NCI-H524 treated with DMSO at 0.1 percent for 48 hours (cell line): ENCODE measurements at regions not wholly inside any gene's neighbourhood (a gene's known extent, or its start where the extent isn't known, plus 50 kb on each side); places are given as distances from the start of the nearest gene placed in this dataset.

ENCODE experiments used
- DNase-seq: peaks from one replicate; lab custom pipeline; 2025; lab: John Stamatoyannopoulos, UW

DNA sequence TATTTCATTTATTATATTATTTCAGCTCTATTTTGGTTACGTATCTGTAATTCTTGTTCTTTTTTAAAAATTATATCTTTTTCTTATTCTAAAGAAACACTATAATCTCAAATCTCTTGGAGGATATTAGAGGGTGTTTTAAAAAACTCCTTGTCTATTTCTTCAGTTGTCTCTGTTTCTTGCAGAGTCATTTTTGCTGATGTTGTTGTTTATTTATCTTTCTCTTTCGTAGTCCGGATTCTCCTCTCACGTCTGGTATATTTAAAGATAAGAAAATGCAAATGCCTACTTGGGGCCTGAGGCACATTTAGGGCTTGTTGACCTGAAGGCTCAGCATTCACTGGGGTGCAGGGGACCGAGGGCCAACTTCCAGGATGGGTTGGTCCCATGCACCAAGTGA lies 181.2 kb upstream of the CTBP2 start:
- no peak for DNase-seq

DNA sequence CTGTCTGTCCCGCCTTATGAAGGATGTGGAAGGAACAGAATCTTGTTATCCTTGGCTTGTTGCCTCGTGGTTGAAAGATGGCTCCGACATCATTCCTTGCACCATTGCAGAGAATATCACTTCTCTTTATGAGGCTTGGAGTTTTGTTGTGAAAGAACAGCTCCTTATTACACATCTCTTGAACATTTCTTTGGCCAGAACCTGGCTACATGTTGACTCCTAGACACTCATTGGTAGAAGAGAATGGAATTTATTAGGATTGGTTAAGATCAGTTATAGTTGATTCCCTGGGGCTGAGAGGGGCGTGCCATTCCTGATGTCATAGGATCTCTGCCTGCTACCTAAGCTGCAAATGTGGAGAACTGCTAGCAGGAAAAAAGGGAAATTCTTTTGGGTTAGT lies 180.5 kb upstream of the CTBP2 start:
- no peak for DNase-seq

DNA sequence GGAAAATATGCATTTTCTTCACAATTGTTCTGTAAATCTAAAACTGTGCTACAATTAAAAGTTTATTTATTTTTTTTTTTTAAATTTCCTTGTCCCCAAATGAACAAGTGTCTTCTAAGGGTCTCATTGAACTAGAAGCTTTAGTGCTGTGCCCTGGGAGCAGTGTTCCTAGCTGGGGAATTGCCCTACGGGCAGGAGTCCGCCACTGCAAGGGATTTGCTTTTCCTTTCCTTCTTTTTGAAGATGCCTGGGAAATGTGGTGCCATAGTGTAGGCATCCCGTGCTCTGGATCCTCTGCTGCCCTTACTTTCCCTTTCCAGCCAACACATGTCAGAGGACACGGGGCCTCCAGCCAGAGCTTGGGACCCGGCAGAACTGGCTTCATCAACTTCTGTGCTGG lies 177.1 kb upstream of the CTBP2 start:
- DNase-seq = no peak

DNA sequence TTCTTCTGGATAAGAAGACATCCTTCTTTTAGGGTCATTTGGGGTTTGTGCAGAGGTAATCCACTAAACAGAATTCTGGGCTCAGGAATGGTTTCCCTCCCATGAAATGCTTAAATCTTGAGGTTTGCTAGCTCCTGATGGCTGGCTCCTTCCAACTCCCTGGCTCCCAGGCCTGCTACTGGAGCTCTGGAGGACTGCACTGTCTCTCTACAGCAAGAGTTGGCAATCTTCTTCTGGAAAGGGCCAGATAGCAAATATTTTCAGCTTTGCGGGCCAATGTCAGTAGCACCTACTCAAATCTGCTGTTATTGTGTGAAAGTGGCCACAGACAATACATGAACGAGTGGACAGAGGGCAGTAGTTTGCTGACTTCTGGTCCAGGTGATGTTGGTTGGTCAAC lies 174.2 kb upstream of the CTBP2 start:
- DNase-seq = no peak

DNA sequence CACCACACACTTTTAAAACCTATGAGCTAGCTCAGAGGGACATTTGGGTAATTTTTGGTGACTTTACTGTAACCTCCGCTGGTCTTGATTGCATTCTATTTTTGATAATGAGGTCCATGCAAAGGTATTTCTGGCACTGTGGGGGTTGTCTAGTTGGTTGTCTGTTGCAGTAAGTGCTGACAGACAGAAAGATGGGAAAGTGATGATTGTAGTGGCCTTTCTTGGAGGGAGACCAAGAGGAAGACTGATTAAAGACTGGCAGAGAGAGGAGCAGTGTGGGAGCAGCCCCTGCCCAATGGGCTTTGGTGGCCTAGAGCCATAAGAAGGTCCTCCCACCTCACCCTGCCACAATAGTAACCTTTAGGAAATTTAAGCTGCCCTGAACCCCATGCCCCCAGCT lies 173.4 kb upstream of the CTBP2 start:
- no peak for DNase-seq

DNA sequence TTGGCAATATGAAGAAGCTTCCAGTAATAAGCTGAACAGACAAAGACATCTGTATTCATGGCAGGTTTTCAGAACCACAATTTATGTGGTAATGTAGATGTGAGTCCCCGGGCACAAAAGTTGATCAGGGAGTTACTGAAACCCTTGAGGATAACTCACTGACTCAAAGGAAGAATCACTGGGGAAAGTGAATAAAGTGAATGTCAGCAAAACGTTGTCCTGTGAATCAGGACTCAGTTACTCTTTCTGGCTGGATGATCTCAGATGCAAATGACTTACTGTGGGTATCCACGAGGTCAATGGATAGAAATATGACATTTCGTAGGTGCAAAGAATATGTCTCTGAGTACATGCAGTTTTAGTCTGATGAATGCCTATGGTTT lies 172.8 kb upstream of the CTBP2 start:
- DNase-seq = no peak

DNA sequence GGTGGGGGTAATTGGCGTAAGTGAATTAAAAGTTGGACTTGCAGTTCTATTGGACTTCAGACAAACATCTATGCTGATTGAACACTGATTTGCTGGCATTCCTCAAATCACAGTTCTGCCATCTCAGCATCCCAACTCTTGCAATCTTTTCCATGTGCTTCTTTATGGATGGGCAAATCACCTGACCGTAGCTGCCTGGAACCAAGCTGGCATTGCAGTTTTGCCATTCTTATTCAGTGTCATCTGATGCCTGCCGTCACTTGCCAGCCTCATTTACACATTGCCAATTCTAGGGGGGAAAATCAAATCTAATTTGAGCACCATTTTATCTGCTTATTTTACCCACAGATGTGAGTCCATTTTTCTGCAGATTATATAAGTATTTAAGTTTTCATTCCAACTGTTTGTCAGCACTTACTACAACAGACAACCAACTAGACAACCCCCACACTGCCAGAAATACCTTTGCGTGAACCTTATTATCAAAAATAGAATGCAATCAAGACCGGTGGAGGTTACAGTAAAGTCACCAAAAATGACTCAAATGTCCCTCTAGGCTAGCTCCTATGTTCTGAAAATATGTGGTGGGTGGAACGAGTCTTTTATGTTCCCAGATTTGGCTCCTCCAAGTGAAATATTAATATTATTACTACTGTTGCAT lies 172.3 kb upstream of the CTBP2 start:
- DNase-seq = no peak

DNA sequence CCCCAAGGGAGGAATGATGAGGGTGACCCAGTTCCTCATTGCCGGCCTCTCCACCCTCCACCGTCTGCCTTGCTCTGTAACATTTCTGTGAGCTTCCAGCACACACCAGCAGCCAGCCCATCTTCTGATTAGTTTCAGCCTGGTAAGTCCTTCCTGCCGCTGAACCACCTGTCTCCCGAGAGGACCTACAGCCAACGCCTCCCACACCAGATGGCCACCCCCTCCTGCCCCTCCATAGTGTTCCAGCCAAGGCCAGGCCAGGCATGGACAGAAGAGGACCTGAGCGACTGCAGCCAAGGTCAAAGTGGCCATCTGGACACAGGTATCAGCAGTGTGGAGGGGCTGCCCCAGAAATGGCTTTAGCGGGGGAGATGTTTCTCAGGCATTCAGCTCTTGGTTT lies 170.7 kb upstream of the CTBP2 start:
- DNase-seq = no peak

DNA sequence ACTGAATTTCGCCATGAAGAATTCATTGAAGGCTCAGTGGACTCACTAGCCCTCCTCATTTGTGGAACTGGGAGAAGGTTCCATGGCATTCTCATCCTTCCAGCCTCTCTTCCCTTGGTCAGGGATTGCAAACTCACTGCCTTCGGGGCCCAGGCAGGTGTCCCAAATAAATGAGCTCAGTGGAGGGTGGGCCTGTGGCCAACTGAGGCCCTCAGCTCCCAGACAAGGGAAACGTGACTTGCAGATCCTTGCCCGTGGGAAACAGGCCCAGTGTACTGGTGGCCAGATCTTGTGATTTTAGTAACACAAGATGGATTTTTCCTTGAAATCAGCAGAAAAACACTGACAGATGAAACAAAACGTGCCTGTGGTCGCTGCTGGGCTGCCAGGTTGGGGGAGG lies 168.7 kb upstream of the CTBP2 start:
- no peak for DNase-seq

DNA sequence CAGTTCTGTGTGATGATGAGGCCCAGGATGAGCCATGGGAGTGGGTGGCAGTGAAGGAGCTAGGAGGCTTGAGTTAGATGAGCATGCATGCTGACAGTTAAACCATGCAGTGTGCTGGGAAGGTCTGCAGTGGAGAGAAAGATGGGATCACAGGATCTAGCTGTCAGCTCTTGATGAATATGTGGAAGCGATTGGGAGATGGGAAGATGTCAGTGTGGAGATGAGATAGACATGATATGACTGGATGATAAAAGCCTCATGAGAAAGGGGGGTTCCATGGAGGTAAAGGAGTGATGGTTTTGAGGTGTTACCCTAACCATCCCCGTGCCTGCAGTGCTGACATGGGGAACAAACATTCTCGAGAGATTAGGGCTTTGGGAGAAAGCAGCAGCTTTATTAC lies 165.0 kb upstream of the CTBP2 start:
- no peak for DNase-seq

DNA sequence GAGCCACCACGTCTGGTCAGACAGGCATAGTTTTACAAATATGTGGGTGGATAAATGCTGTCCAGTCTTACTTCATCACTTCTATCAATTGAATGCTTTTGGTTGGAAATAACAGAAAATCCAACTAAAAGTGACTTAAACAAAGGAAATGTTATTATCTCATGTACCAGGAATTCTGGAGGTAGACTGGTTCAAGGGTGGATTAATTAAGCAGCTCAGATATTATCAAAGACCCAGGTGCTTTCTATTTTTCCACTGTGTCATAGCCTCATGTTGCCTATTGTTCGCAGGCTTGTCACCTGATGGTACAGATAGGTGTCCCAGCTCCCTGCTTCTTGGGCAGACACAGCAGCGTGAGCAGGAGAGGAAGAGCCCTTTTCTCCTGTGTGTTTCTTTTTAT lies 156.1 kb upstream of the CTBP2 start:
- no peak for DNase-seq

DNA sequence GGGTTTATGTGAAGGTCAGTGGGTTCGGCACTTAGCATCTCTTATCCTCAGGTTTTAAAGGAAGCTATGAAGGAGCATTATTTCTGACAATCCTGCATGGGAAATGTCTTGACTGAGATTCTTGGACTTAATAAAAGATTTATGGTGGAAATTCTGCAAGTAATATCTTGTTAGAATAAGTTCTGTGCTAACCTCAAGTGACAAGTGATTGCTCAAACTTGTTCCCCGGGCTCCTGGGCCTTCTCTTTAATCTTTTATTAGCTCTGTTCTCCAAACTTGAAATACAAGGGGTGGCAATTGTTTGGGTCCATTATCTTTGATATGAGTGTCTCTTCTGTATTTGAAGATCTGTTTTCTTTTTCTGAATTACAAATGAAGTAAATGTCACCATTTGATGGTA lies 140.6 kb upstream of the CTBP2 start:
- DNase-seq = no peak

DNA sequence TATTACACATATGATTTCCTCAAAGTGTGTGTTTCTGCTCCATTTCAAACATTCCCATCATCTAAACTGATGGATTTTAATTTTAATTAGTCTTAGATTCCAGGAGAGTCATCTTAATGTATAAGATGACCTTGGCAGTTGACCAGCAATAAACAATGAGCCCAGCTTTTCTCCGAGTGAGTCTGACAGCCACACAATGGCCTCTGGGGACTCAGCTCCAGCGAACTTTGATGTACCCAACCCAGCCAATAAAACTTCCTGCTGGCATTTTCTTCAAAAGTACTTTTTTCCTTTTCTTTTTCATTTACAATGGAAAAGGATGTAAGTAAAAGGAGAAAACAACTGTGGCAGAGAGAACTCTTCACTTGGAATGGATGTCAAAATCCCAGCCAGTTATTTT lies 139.1 kb upstream of the CTBP2 start:
- no peak for DNase-seq

DNA sequence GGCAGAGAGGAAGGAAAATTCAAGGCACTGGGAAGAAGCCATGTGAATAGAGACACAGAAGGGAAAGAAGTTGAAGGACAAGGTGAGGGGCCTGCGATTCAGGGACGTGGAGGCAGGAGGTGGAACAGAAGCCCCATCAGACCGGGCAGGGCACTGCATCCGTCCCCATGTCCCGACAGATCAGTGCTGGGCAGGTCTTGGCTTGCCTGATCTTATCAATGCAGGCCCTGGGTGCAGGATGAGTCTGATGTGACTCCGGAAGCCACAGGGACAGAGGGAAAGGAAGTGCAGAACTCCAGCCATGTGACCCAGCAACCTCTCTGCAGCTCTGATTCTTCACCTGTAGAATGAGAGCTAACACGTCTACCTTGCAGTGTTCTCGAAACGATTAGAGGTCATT lies 136.2 kb upstream of the CTBP2 start:
- no peak for DNase-seq

DNA sequence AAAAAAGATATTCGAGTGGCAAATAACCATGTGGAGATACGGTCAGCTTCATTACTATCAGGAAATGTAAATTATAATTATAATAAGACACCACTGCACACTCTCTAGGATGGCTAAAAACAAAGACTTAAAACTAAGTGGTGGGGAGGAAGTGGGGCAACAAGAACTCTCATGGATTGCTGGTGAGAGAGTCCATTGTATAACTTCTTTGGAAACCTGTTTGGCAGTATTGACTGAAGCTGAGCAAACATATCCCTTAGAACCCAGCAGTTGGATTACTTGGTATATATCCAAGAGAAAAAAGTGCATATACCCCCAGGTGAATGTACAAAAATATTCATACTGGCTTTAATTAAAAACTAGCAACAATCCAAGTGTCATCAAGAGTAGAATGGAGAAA lies 133.7 kb upstream of the CTBP2 start:
- no peak for DNase-seq

DNA sequence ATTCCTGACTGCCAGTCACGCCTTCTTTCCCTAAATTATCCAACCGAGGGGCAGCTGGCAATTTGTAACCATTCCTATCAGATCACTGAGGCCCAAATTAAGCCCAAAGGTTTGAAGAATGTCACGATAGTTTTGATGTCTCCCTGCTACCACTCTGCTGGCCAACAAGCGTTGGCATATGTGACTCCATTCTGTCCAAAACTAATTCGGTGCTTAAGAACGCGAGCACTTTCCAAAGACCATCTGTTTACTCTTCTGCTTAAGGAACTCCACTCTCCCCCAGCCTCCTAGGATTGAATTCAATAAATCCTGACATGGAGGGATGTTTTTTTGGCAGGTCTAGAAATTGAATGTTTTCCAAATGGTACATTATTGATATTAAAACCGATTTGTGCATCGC lies 131.5 kb upstream of the CTBP2 start:
- peak; percentile 3 for DNase-seq

DNA sequence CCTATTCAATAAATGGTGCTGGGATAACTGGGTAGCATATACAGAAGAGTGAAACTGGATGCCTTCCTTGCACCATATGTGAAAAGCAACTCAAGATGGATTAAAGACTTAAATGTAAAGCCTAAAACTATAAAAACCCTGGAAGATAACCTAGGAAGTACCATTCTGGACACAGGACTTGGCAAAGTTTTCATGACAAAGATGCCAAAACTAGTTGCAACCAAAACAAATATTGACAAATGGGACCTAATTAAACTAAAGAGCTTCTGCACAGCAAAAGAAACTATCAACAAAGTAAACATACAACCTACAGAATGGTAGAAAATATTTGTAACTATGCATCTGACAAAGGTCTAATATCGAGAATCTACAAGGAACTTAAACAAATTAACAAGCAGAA lies 129.1 kb upstream of the CTBP2 start:
- DNase-seq = no peak

DNA sequence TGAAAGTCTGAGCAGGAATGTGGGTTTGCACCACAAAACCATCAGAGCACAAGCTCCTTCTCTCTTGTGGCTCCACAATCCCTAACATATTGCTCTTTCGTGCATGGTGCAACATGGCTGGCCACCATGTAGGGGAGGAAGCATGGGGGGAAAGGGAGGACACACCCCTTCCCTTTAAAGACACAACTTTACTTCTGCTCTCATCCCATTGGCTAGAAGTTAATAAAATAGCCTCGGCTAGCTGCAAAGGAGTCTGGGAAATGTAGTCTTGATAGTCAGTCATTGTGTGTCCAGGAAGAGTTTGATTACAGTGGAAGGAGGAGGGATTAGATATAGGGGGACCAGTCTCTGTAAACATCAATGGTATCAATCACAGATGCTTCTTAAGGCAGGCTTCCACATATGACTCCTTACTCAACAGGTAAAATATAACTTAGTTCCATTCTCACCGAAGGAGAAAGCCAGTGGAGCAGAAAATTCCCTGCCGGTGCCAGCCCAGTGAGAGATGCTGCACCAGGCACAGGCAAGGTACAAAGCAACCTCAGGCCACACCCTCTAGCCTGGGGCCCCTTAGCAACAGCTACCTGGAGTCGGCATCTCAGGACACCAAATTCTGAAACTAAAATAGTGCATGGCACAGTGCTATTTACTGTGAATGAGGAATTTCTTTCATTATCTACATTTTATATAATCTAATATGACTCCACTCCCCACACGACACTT lies 124.7 kb upstream of the CTBP2 start:
- DNase-seq = no peak

DNA sequence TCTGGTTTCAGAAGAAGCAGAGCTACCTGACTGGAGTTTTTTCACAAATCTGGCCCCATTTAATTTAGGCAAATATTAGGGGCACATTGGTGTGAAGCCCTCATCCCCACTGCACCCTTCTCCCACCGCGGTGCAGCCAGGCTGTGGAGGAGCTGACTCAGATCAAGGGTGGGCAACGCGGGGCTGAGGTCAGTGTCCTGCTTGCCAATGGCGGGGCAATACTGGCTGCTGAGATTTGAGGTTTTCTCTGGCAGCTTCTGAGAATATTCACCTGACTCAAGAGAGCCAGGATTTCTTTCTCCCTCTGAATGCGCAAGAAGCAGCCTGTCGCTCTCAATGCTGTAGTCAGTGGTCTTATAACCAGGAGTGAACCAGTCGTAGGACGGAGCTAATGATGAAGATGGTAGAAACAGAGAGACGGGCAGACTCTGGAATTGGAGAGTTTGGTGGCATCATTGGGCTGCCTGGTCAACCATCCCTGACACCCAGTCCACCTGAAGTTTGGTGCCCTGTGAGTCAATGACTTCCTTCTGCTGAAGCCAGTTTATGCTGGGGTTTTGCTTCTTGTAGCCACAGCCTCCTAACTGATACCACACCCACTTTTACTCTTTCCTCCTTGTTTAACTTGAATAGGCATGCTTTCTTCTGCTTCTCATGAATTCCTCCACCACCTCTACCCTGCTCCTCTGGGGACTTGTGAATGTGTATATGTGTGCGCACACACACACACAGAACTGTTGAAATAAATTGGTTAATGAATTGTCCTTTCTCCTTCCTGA lies 123.7 kb upstream of the CTBP2 start:
- DNase-seq = no peak

DNA sequence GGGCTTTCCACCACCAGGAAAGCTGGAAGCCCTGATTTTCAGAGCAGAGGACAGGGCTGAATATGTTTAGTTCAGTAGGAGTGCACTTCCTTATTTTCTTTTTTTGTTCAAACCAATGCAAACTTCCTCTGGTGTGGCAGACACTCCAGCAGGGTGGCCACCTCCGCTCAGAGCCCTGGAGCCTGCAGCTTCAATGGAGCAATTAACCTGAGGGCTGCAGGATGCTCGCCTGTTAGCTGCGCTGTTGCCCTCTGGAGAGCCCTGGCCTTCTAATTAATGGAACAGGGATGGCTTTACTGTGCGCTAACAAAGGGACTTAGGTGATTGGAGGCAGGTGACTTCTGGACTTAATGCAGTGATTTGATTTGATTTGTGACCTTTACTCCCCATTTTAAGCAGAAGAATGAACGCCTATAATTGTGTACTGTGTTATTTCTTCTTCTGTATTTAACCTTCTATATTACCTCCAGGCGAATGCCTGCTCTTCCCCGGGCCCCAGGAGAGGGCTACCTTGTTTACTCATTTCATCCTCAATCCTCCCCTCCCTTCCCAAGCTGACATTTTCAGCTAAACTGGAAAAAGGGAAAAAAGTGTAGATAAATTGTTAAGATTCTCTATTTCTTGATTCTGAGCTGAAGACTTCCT lies 123.0 kb upstream of the CTBP2 start:
- no peak for DNase-seq

DNA sequence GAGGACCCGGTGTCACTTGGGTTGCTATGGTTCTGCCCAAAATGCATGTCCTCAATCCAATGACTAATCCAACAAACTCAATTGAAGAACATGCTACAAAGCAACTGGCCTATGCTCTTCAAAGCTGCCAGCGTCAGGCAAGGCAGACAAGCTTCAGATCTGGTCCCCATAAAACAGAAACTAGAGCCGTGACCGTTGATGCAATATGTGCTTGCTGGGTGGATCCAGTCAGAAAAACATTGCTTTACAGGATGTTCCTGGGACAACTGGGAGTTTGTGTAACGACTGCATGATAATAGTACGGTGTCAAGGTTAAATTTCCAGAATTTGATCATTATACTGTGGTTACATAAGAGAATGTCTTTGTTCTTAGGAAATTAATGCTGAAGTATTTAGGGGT lies 120.7 kb upstream of the CTBP2 start:
- no peak for DNase-seq

DNA sequence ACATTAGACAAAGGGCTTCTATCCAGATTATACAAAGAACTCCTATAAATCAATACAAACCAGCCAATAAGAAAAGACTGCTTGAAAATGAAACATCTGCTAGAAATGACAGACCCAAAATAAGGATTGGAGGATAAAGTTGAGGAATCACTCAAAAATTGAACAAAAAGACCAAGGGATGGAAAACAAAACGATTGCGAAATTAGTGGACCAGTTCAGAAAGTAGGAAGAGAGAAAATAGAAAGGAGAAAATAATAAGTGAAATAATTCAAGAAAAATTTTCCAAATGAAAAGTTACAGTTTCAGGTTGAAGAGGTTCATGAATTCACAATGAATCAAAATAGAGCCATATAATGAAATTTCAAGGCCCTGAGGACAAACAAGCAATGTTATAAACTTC lies 115.8 kb upstream of the CTBP2 start:
- no peak for DNase-seq

DNA sequence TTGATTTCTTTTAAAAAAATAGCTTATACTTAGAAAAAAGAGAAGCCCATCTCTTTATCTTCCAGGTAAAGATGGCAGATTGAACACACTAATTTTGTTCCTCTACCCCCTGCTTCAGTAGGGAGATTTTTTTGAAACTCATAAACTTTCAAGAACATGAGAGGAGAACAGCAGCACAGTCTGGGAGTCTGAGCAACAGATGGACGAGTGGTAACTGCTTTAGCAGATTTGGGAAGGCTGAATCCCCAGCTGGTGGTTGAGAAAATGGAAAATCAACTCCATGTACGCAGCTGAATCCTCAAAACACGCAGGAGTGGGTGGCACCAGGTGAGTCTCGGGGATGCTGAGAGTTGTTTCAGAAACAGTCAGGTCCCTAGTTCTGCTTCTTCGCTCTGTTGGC lies 114.6 kb upstream of the CTBP2 start:
- no peak for DNase-seq
